Activated T-helper 17 cell treated with anti-CD3 and anti-CD28 coated beads, Interleukin-2, amount 50 U/mL, for 72 hours (primary cell): ENCODE measurements at regions not wholly inside any gene's neighbourhood (a gene's known extent, or its start where the extent isn't known, plus 50 kb on each side); places are given as distances from the start of the nearest gene placed in this dataset.
"Not testable (repeated sequence)": the region's sequence is repeated elsewhere in the genome, so short reads cannot be mapped to it uniquely, and the experiment has no call there.

Experiments
- ATAC-seq: fragments of 150-1000 bp; cut with Tn5 transposase; replicated peaks from 2 replicates; pipeline ENCODE4 v1.10.0; 2021; ENCODE audit warnings: mild to moderate bottlenecking, moderate library complexity
- H3K27ac Mint-ChIP-seq: one replicate; pipeline ENCODE4 v1.8.0; 2022; ENCODE audit warnings: mixed read lengths
- H3K27me3 Mint-ChIP-seq: one replicate; pipeline ENCODE4 v1.8.0; 2022; ENCODE audit warnings: mixed read lengths
- H3K36me3 Mint-ChIP-seq: one replicate; pipeline ENCODE4 v1.8.0; 2022; ENCODE audit warnings: low read depth, mild to moderate bottlenecking, mixed read lengths
- H3K4me1 Mint-ChIP-seq: one replicate; pipeline ENCODE4 v1.8.0; 2022; ENCODE audit warnings: mixed read lengths
- H3K4me3 Mint-ChIP-seq: one replicate; pipeline ENCODE4 v1.8.0; 2022; ENCODE audit warnings: mild to moderate bottlenecking, mixed read lengths
- H3K9me3 Mint-ChIP-seq: one replicate; pipeline ENCODE4 v1.8.0; 2022; ENCODE audit warnings: mixed read lengths

- H3K4me1 Mint-ChIP-seq: no peaks in the 10 kb centered on the region
- ATAC-seq: no peak
- H3K4me3 Mint-ChIP-seq: no peak overlapping the region
Measured at GRCh38 chr10:90993340-90993739, 72.5 kb upstream of the ANKRD1 start.

DNA sequence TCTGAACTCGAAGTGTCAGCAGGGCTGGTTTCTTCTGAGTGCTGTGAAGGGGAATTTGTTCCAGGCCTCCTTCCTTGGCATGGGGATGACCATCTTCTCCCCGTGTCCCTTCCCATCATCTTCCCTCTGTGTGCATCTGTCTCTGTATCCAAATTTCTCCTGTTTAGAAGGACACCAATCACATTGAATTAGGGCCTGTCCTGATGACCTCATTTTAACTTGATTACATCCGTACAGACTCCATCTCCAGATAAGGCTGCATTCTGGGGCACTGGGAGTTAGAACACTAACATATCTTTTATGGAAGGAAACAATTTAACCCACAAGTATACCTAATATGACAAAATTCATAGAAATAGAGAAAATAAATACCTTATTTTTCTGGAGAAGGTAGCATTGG is 76.8 kb upstream of the ANKRD1 start:
- no peak for ATAC-seq
- Mint-ChIP-seq H3K27me3 (peaks cover 11% of the 10 kb centered on the region), H3K4me3 (no peak overlapping the region), H3K27ac (no peak overlapping the region), H3K36me3 (no peaks in the 10 kb centered on the region), H3K9me3 (no peaks in the 10 kb centered on the region), H3K4me1 (no peaks in the 10 kb centered on the region)

More at GRCh38 chr10:90993340-90993739, 72.5 kb upstream of the ANKRD1 start:
- H3K36me3 Mint-ChIP-seq: no peaks in the 10 kb centered on the region
- peaks cover 10% of the 10 kb centered on the region for H3K27me3 Mint-ChIP-seq
- no peaks in the 10 kb centered on the region for H3K9me3 Mint-ChIP-seq
- no peak overlapping the region for H3K27ac Mint-ChIP-seq

DNA sequence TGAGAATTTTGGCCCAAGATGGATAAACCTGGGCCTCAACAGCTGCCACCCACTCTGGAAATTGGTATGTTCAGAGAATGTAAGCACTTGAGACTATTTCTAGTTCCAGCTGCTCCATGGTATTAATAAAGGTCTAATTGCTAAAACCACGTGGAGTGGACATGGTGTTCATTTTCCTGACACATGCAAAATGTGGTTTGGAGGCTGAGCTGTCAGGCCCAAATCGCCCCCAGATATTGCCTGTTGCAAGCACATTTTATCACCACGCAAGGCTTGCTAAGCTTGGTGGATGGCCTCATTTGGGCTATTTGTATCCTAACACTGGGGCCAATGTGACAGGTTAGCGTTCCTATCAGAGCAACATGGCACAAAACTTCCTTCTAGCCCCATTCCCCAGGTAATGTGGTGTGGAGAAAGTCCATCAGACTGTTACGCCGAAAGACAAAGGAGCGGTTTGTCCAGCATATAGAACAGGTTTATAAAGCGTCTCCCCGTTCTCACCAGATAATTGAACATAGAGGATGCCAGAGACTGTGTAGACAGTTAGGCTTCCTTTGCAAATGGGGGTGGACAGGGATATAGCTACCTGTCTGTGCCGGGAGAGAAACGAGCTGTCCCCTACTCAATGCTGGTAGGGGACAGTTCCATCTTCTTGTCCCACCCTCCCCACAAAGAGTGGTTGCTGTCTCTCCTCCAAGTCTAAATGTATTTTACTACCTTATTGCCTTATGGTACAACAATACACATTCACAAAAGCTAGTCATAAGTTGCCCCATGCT is 78.0 kb upstream of the ANKRD1 start:
- H3K27ac Mint-ChIP-seq: no peak overlapping the region
- ATAC-seq: no peak
- no peaks in the 10 kb centered on the region for H3K36me3 Mint-ChIP-seq
- H3K4me3 Mint-ChIP-seq: no peak overlapping the region
- H3K9me3 Mint-ChIP-seq: no peaks in the 10 kb centered on the region
- peaks cover 11% of the 10 kb centered on the region for H3K27me3 Mint-ChIP-seq
- H3K4me1 Mint-ChIP-seq: no peaks in the 10 kb centered on the region

- Mint-ChIP-seq H3K9me3 (no peaks in the 10 kb centered on the region), H3K4me3 (no peak overlapping the region), H3K36me3 (no peaks in the 10 kb centered on the region), H3K27me3 (peaks cover 9% of the 10 kb centered on the region), H3K4me1 (peaks cover under 1% of the 10 kb centered on the region), H3K27ac (no peak overlapping the region)
- ATAC-seq: no peak
Measured at GRCh38 chr10:90999512-91000172, 78.8 kb upstream of the ANKRD1 start.

DNA sequence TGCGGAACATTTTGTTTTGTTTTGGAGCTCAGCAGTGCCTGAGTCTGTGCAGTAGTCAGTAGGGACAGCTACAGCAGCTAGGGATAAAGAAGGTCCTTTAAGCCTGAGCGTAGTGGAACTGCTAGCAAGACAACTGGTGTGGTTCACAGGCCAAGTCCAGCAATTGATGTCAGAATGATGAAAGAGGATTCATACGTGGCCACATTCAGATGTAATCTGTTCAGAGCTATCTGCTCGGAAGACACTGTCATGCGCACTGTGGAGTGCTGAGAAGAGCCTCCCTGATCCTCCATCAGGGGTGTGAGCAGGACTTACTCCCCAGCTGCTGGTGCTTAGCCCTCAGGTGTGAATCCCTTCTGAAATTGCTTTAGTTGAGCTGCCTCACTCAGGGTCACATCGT is 79.6 kb upstream of the ANKRD1 start:
- no peaks in the 10 kb centered on the region for H3K9me3 Mint-ChIP-seq
- no peaks in the 10 kb centered on the region for H3K36me3 Mint-ChIP-seq
- no peak overlapping the region for H3K27ac Mint-ChIP-seq
- peaks cover 9% of the 10 kb centered on the region for H3K4me1 Mint-ChIP-seq
- peaks cover 8% of the 10 kb centered on the region for H3K27me3 Mint-ChIP-seq
- no peak overlapping the region for H3K4me3 Mint-ChIP-seq
- no peak for ATAC-seq

GRCh38 chr10:91000985-91001384 is 80.1 kb upstream of the ANKRD1 start:
- peaks cover 10% of the 10 kb centered on the region for H3K4me1 Mint-ChIP-seq
- no peak overlapping the region for H3K4me3 Mint-ChIP-seq
- no peak overlapping the region for H3K27ac Mint-ChIP-seq
- H3K27me3 Mint-ChIP-seq: peaks cover 5% of the 10 kb centered on the region
- H3K9me3 Mint-ChIP-seq: no peaks in the 10 kb centered on the region
- no peaks in the 10 kb centered on the region for H3K36me3 Mint-ChIP-seq
- no peak for ATAC-seq

DNA sequence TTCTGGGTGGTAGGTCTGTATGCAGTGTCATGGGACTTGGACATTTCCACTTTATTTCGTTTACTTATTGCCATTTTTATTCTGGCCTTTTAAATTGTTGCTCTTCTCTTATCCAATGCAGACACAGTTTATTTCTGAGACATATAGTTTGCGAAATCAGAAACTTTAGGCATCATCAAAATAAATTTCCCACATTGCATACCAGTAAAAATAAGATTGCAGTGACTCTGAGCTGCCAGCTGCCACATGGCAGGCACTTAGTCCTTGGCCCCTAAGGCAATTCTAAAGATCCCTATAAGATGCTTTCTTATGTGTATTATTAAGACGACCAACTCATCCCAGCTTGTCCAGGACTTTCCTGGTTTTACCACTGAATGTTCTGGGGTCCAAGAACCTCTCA is 81.8 kb upstream of the ANKRD1 start:
- H3K4me3 Mint-ChIP-seq: peak overlapping the region; percentile 23
- no peak for ATAC-seq
- H3K27me3 Mint-ChIP-seq: peaks cover 5% of the 10 kb centered on the region
- no peaks in the 10 kb centered on the region for H3K9me3 Mint-ChIP-seq
- H3K36me3 Mint-ChIP-seq: no peaks in the 10 kb centered on the region
- no peak overlapping the region for H3K27ac Mint-ChIP-seq
- H3K4me1 Mint-ChIP-seq: peaks cover 21% of the 10 kb centered on the region

GRCh38 chr10:91003379-91003778 is 82.5 kb upstream of the ANKRD1 start:
- H3K9me3 Mint-ChIP-seq, H3K27me3 Mint-ChIP-seq, ATAC-seq, H3K36me3 Mint-ChIP-seq: not testable (repeated sequence)
- peaks cover 21% of the 10 kb centered on the region for H3K4me1 Mint-ChIP-seq
- H3K4me3 Mint-ChIP-seq: peak overlapping the region; percentile 23
- H3K27ac Mint-ChIP-seq: peak overlapping the region; percentile 14

DNA sequence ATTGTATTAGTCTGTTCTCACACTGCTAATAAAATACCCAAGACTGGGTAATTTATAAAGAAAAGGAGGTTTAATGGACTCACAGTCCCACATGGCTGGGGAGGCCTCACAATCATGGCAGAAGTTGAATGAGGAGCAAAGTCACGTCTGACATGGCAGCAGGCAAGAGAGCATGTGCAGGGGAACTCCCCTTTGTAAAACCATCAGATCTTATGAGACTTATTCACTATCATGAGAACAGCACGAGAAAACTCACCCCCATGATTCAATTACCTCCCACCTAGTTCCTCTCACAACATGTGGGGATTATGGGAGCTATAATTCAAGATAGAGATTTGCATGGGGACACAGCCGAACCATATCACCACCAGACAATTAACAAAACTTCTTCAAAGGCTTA is 84.4 kb upstream of the ANKRD1 start:
- peak; percentile 35 for ATAC-seq
- H3K27ac Mint-ChIP-seq: peak overlapping the region; percentile 86
- H3K4me1 Mint-ChIP-seq: peaks cover 21% of the 10 kb centered on the region
- H3K9me3 Mint-ChIP-seq, H3K36me3 Mint-ChIP-seq, H3K27me3 Mint-ChIP-seq: not testable (repeated sequence)
- H3K4me3 Mint-ChIP-seq: peak overlapping the region; percentile 72

DNA sequence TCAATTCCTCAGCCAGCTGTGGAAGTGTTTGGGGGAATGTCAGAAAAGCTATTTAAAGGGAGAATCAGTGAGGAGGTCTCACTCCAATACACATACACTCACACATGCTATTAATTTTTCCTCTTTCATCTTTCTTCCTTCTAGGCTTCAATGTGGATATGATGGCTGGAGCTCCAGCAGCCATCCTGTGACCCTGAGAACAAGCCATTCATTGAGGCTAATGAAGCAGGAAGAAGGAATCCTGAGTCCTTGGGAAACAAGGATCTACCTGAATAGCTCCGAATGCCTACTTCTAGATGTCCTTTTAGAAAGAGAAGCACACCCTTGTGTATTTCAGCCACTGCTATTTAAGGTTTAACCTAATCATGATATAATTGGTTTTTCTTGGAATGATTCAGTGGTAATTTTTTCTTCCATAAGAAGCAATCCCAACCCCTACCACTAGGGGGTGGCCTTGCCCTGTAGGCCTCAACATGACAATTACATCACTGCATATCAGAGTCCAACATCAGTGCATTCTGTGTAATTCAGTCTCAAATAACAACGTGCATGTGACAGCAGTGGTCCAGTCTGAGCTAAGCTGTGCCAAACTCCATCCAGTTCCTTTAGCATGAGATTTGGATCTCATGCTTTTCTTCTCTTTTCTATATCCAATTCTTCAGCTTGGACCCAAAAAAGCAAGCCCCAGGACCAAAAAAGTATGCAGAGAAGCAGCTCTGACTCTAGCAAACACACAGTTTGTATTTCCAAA is 85.3 kb upstream of the ANKRD1 start:
- ATAC-seq: peak; percentile 68
- no peaks in the 10 kb centered on the region for H3K36me3 Mint-ChIP-seq
- H3K9me3 Mint-ChIP-seq: no peaks in the 10 kb centered on the region
- H3K4me3 Mint-ChIP-seq: peak overlapping the region; percentile 72
- H3K27ac Mint-ChIP-seq: peak overlapping the region; percentile 86
- H3K4me1 Mint-ChIP-seq: peaks cover 21% of the 10 kb centered on the region
- H3K27me3 Mint-ChIP-seq: peaks cover 4% of the 10 kb centered on the region

DNA sequence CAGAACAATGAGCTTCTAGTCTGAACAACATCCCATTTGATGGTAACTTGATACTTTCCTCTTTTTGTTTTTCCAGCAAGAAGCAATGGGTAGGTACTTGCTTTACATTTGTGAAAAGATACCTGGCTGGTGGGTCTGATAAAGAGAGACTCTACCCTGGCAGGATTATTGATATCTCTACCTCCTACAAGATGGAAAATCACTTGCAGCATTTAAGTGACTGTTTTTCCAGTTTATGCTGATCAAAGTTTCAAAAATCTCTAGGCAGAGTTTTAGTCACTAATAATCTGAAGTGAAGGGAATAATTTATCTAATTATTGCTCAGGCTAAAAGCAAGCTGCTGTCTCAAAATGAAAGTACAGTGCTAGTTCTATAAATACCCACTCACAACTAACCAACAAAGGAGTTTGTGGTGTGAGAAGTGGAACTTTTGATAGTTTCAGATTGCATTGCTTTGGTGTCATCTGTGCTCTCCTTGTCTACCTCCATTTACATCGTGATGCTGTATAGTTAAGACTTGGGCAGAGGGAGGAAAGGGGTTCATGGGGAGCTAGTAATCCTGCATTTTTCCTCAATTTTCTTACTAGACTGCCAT is 86.0 kb upstream of the ANKRD1 start:
- H3K27ac Mint-ChIP-seq: peak overlapping the region; percentile 73
- no peaks in the 10 kb centered on the region for H3K9me3 Mint-ChIP-seq
- peak overlapping the region; percentile 72 for H3K4me3 Mint-ChIP-seq
- peaks cover 6% of the 10 kb centered on the region for H3K27me3 Mint-ChIP-seq
- peaks cover 21% of the 10 kb centered on the region for H3K4me1 Mint-ChIP-seq
- ATAC-seq: peak; percentile 82
- no peaks in the 10 kb centered on the region for H3K36me3 Mint-ChIP-seq

GRCh38 chr10:91007655-91008054 is 86.8 kb upstream of the ANKRD1 start:
- Mint-ChIP-seq H3K27ac (no peak overlapping the region), H3K9me3 (no peaks in the 10 kb centered on the region), H3K4me1 (peaks cover 21% of the 10 kb centered on the region), H3K4me3 (no peak overlapping the region), H3K27me3 (peaks cover 9% of the 10 kb centered on the region), H3K36me3 (no peaks in the 10 kb centered on the region)
- ATAC-seq: peak; percentile 31

- no peak for ATAC-seq
- Mint-ChIP-seq H3K4me3 (no peak overlapping the region), H3K4me1 (peaks cover 21% of the 10 kb centered on the region), H3K36me3 (no peaks in the 10 kb centered on the region), H3K9me3 (no peaks in the 10 kb centered on the region), H3K27ac (peak overlapping the region; percentile 8), H3K27me3 (peaks cover 16% of the 10 kb centered on the region)
Measured at GRCh38 chr10:91009121-91009520, 88.2 kb upstream of the ANKRD1 start.

GRCh38 chr10:91010952-91011351 is 90.1 kb upstream of the ANKRD1 start:
- Mint-ChIP-seq H3K27ac (no peak overlapping the region), H3K36me3 (no peaks in the 10 kb centered on the region), H3K9me3 (no peaks in the 10 kb centered on the region), H3K27me3 (peaks cover 18% of the 10 kb centered on the region), H3K4me3 (no peak overlapping the region), H3K4me1 (peaks cover 11% of the 10 kb centered on the region)
- ATAC-seq: no peak
